Esophagus squamous epithelium (tissue), 5 donors: ENCODE measurements at regions not wholly inside any gene's neighbourhood (a gene's known extent, or its start where the extent isn't known, plus 50 kb on each side); places are given as distances from the start of the nearest gene placed in this dataset.

Experiments
- DNase-seq: peaks from one replicate; lab custom pipeline; 2025; lab: John Stamatoyannopoulos, UW
- H3K27ac ChIP-seq, 4 donors: fragments of 200-600 bp; sonication (generic); one replicate each; pipeline ENCODE4 v1.5.1; 2016 to 2019; ENCODE audit warnings: mild to moderate bottlenecking in 1 of 4
- H3K27me3 ChIP-seq, 4 donors: fragments of 200-600 bp; sonication (generic); 1 replicate in 3 of 4; 2 replicates in 1 of 4; pipeline versions ENCODE4 v1.5.1 to v1.6.0; 2017 to 2021; ENCODE audit warnings: antibody characterized with exemption in 1 of 4
- H3K36me3 ChIP-seq, 3 donors: fragments of 200-600 bp; sonication (generic); one replicate each; pipeline ENCODE4 v1.5.1; 2016 to 2019
- H3K4me1 ChIP-seq, 3 donors: fragments of 200-600 bp; sonication (generic); one replicate each; pipeline ENCODE4 v1.5.1; 2017 to 2019
- H3K4me3 ChIP-seq, 4 donors: fragments of 200-600 bp; sonication (generic); 1 replicate in 3 of 4; 2 replicates in 1 of 4; pipeline ENCODE4 v1.5.1; 2016 to 2019; ENCODE audit warnings: mild to moderate bottlenecking in 2 of 4, moderate library complexity in 1 of 4
- H3K9me3 ChIP-seq, 3 donors: fragments of 200-600 bp; sonication (generic); one replicate each; pipeline ENCODE4 v1.5.1; 2016 to 2019
- POLR2A ChIP-seq, 4 donors: fragments of 450-650 bp; IDR thresholded peaks; one replicate each; pipeline ENCODE4 v1.6.1; 2017; ENCODE audit warnings: antibody characterized with exemption in 4 of 4, mild to moderate bottlenecking in 4 of 4, moderate library complexity in 3 of 4
- WGBS, 2 donors: methylation state at CpG; one replicate each; pipeline ENCODE4 v1.1.5; 2018; 5-methylcytosine and 5-hydroxymethylcytosine counted together
- intact Hi-C: fragments of 100-400 bp; cut with DNase I; formaldehyde crosslinking; loops from one replicate; pipeline ENCODE4 v1.15.0; 2022
- TF ChIP-seq, protein P1 (sequence below), 6 experiments: fragments of 450-650 bp in 4 of 6; fragments of 200-600 bp in 2 of 6; sonication (generic) in 2 of 6; IDR thresholded peaks; one replicate each; pipeline ENCODE4 v1.5.1; 2016 to 2019; ENCODE audit warnings: antibody characterized with exemption in 6 of 6, mild to moderate bottlenecking in 4 of 6, moderate library complexity in 4 of 6
- donor health status: DM: yes; HTN: yes; CAD: no.

DNA sequence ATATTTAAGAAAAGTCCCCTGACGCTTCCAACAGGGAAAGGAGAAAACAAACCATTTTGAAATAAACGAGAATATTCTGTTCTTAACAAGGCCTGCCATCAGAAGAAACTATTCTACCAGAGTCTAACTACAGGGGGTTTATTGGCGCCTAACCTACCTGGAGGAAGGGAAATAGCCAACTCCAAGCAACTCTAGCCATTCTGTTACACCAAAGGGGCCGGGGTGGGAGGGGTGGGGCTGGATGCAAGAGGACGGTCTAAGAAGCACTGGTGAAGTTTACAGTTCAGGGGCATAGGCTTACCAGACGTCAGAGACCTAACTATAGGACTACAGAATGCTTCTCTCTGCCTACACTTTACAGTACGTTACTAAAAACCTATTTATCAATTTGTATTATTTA lies 60.5 kb upstream of the GALNT5 start:
- intact Hi-C loops: no loop called here
- no peak overlapping the region for H3K4me3 ChIP-seq
- TF ChIP-seq, protein P1, sequence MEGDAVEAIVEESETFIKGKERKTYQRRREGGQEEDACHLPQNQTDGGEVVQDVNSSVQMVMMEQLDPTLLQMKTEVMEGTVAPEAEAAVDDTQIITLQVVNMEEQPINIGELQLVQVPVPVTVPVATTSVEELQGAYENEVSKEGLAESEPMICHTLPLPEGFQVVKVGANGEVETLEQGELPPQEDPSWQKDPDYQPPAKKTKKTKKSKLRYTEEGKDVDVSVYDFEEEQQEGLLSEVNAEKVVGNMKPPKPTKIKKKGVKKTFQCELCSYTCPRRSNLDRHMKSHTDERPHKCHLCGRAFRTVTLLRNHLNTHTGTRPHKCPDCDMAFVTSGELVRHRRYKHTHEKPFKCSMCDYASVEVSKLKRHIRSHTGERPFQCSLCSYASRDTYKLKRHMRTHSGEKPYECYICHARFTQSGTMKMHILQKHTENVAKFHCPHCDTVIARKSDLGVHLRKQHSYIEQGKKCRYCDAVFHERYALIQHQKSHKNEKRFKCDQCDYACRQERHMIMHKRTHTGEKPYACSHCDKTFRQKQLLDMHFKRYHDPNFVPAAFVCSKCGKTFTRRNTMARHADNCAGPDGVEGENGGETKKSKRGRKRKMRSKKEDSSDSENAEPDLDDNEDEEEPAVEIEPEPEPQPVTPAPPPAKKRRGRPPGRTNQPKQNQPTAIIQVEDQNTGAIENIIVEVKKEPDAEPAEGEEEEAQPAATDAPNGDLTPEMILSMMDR (IDR thresholded peaks at IDR 0.05): no peak
- no peak for TF ChIP-seq POLR2A (IDR thresholded peaks at IDR 0.05)
- H3K27ac ChIP-seq: no peak overlapping the region
- H3K4me1 ChIP-seq: no peaks in the 10 kb centered on the region
- no peaks in the 10 kb centered on the region for H3K36me3 ChIP-seq
- no peaks in the 10 kb centered on the region for H3K9me3 ChIP-seq
- DNase-seq: no peak
- H3K27me3 ChIP-seq: no peaks in the 10 kb centered on the region
- WGBS, 2 donors: 83 to 86% methylated on average over 7 of the region's 7 CpGs

DNA sequence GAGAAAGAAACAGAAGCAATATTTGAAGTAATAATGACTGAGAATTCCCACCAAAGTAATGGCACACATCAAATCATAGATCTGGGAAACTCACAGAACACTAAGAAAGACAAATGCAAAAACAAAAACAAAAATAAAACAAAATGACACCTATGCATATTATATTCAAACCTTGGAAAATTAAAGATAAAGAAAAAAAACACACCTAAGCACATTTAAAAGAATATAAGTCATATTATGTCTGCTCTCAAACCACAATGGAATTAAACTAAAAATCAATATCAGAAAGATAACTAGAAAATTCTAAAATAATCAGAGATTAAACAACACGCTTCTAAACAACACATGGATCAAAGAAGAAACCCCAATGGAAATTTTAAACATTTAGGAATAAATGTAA lies 59.7 kb upstream of the GALNT5 start:
- Histone ChIP-seq H3K27ac (no peak overlapping the region), H3K27me3 (no peaks in the 10 kb centered on the region), H3K36me3 (no peaks in the 10 kb centered on the region), H3K4me3 (no peak overlapping the region), H3K4me1 (no peaks in the 10 kb centered on the region), H3K9me3 (no peaks in the 10 kb centered on the region)
- DNase-seq: no peak
- TF ChIP-seq POLR2A (IDR thresholded peaks at IDR 0.05): no peak
- TF ChIP-seq, protein P1 (IDR thresholded peaks at IDR 0.05): no peak
- WGBS, 2 donors: 78 to 87% methylated on average over 1 of the region's 1 CpG
- intact Hi-C loops: no loop called here

DNA sequence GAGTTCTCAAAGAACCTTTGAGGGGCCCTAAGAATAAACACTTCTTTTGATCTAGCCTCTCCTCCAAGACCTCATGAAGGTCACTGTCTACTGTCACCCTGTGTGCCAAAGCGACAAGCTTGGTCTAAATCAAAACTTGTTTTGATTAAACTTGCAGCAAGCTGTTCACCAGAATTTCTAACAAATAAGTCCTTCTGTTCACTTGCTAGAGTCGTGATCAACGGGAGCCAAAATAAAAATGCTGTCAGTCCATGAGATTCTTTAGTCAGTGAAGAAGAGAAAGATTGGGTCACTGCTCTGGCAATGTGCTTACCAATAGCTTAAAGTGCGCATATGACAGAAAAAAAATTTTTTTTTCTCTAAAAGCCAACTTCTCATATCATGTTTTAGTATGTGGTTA lies 53.9 kb upstream of the GALNT5 start:
- Histone ChIP-seq H3K9me3 (no peaks in the 10 kb centered on the region), H3K4me3 (no peak overlapping the region), H3K4me1 (no peaks in the 10 kb centered on the region), H3K36me3 (no peaks in the 10 kb centered on the region), H3K27ac (no peak overlapping the region), H3K27me3 (no peaks in the 10 kb centered on the region)
- TF ChIP-seq, protein P1 (IDR thresholded peaks at IDR 0.05): no peak
- TF ChIP-seq POLR2A (IDR thresholded peaks at IDR 0.05): no peak
- no peak for DNase-seq
- intact Hi-C loops: no loop called here
- WGBS, 2 donors: 85 to 90% methylated on average over 4 of the region's 4 CpGs

DNA sequence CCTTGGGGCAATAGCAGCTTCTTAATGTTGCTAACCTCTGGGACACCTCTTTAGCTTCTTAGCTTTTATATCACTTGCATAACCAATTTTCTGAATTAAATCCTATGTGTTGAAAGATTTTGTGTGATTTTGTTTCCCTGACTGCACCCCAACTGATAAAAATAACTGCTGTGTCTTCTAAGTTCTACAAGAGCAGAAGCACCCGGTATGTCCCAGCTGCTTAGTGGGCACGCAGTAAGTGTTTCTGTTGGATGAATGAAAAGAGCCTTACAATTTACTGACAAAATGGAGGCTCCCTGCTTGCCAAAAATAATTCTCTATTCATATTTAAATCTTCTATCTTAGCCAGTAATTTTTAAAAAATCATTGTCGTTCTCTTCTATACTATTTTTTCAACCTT lies 53.1 kb upstream of the GALNT5 start:
- TF ChIP-seq POLR2A (IDR thresholded peaks at IDR 0.05): no peak
- TF ChIP-seq, protein P1 (IDR thresholded peaks at IDR 0.05): no peak
- Histone ChIP-seq H3K4me3 (no peak overlapping the region), H3K36me3 (no peaks in the 10 kb centered on the region), H3K27ac (no peak overlapping the region), H3K4me1 (no peaks in the 10 kb centered on the region), H3K9me3 (no peaks in the 10 kb centered on the region), H3K27me3 (no peaks in the 10 kb centered on the region)
- intact Hi-C loops: no loop called here
- 89 to 93% methylated on average over 3 of the region's 3 CpGs for WGBS, 2 donors
- no peak for DNase-seq

DNA sequence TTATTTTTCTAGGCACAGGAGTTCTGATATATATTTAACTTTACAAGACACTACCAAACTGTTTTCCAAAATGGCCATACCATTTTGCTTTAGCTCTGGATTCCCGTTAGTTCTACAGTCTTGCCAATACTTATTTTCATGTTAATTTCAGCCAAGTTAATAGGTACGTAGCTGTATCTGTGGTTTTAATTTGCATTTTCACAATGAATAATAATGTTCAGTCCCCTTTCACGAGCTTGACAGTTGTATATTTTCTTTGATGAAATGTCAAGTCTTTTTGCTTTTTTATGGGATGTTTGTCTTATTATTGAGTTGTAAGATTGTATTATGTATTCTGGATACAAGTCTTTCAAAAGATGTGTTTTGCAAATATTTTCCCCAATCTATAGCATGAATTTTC lies 50.6 kb upstream of the GALNT5 start:
- H3K27ac ChIP-seq: no peak overlapping the region
- 56 to 84% methylated on average over 3 of the region's 3 CpGs for WGBS, 2 donors
- H3K9me3 ChIP-seq: no peaks in the 10 kb centered on the region
- H3K36me3 ChIP-seq: no peaks in the 10 kb centered on the region
- no peaks in the 10 kb centered on the region for H3K4me1 ChIP-seq
- intact Hi-C loops: no loop called here
- no peaks in the 10 kb centered on the region for H3K27me3 ChIP-seq
- H3K4me3 ChIP-seq: no peak overlapping the region
- TF ChIP-seq POLR2A (IDR thresholded peaks at IDR 0.05): no peak
- TF ChIP-seq, protein P1 (IDR thresholded peaks at IDR 0.05): no peak
- no peak for DNase-seq
